Suprapubic skin (tissue), 3 donors: ENCODE measurements at regions not wholly inside any gene's neighbourhood (a gene's known extent, or its start where the extent isn't known, plus 50 kb on each side); places are given as distances from the start of the nearest gene placed in this dataset.

ENCODE experiments used
- CTCF ChIP-seq, 2 donors: fragments of 200-600 bp in 1 of 2; fragments of 450-650 bp in 1 of 2; sonication (generic) in 1 of 2; IDR thresholded peaks; one replicate each; pipeline ENCODE4 v1.5.1; 2016 to 2019; ENCODE audit warnings: antibody characterized with exemption in 2 of 2, mild to moderate bottlenecking in 1 of 2, moderate library complexity in 1 of 2
- EP300 ChIP-seq: sonication (generic); formaldehyde crosslinking; IDR thresholded peaks from one replicate; pipeline ENCODE4 v1.6.1; 2017; ENCODE audit warnings: antibody characterized with exemption
- POLR2A ChIP-seq, 2 donors: fragments of 450-650 bp; IDR thresholded peaks; one replicate each; pipeline ENCODE4 v1.6.1; 2017; ENCODE audit warnings: antibody characterized with exemption in 2 of 2, mild to moderate bottlenecking in 2 of 2, moderate library complexity in 2 of 2

GRCh38 chr17:79185671-79186070 lies 111.0 kb downstream of the ENGASE start:
- TF ChIP-seq CTCF (IDR thresholded peaks at IDR 0.05): no peak
- no peak for TF ChIP-seq POLR2A (IDR thresholded peaks at IDR 0.05)
- TF ChIP-seq EP300: no peak
